NB4 (cell line): ENCODE measurements at regions not wholly inside any gene's neighbourhood (a gene's known extent, or its start where the extent isn't known, plus 50 kb on each side); places are given as distances from the start of the nearest gene placed in this dataset.

Experiments
- DNase-seq: peaks from one replicate; pipeline ENCODE4 v3.0.0; 2010; ENCODE audit warnings: low read depth
- H3K4me3 ChIP-seq: one replicate; pipeline ENCODE4 v1.5.1; 2011; ENCODE audit warnings: mild to moderate bottlenecking, low read depth, low read length, moderate library complexity
- CTCF ChIP-seq: IDR thresholded peaks from one replicate; pipeline ENCODE4 v1.5.1; 2012; ENCODE audit warnings: low read depth, low read length
- MYC ChIP-seq: IDR thresholded peaks from 2 replicates; pipeline ENCODE4 v1.6.1; 2011; ENCODE audit warnings: low read depth, low read length
- POLR2A ChIP-seq: IDR thresholded peaks from 2 replicates; pipeline ENCODE4 v1.6.1; 2011; ENCODE audit warnings: mild to moderate bottlenecking; ENCODE audit not compliant: insufficient read length; ENCODE audit errors: extremely low read depth
- TF ChIP-seq, protein P1 (sequence below): IDR thresholded peaks from 2 replicates; pipeline ENCODE4 v1.6.1; 2011; ENCODE audit warnings: low read depth, low read length

GRCh38 chr9:94199776-94200175, 59.3 kb upstream of the ZNF169 start:
- DNase-seq = no peak
- TF ChIP-seq CTCF (no peak), POLR2A (no peak), MYC (no peak)
- TF ChIP-seq, protein P1, sequence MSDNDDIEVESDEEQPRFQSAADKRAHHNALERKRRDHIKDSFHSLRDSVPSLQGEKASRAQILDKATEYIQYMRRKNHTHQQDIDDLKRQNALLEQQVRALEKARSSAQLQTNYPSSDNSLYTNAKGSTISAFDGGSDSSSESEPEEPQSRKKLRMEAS = no peak
- no peak overlapping the region for H3K4me3 ChIP-seq

GRCh38 chr9:94204174-94204573, 54.9 kb upstream of the ZNF169 start:
- no peak for DNase-seq
- TF ChIP-seq POLR2A (no peak), MYC (no peak), CTCF (no peak)
- TF ChIP-seq, protein P1 = no peak
- H3K4me3 ChIP-seq = no peak overlapping the region

DNA sequence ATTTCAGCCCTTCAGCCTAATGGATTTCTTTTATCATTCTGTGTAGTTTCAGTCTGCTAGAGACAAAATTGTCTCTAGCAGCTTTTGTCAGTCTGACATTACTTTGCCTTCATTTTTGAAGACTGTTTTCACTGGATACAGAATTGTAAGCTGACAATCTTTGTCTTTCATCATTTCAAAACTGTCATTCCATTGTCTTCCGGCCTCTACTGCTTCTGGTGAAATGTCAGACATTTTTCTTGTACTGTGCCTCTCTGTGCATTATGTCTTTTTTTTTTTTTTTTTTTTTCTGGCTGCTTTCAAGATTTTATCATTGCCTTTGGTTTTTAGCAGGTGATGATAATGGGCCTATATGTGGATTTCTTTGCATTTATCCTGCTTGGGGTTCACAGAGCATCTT, 51.3 kb upstream of the ZNF169 start:
- TF ChIP-seq, protein P1 = no peak
- TF ChIP-seq CTCF (no peak), POLR2A (no peak), MYC (no peak)
- H3K4me3 ChIP-seq = no peak overlapping the region
- no peak for DNase-seq
